ENCODE measurements at regions not wholly inside any gene's neighbourhood (a gene's known extent, or its start where the extent isn't known, plus 50 kb on each side); places are given as distances from the start of the nearest gene placed in this dataset.
"Not testable (repeated sequence)": the region's sequence is repeated elsewhere in the genome, so short reads cannot be mapped to it uniquely, and the experiment has no call there.

DNA sequence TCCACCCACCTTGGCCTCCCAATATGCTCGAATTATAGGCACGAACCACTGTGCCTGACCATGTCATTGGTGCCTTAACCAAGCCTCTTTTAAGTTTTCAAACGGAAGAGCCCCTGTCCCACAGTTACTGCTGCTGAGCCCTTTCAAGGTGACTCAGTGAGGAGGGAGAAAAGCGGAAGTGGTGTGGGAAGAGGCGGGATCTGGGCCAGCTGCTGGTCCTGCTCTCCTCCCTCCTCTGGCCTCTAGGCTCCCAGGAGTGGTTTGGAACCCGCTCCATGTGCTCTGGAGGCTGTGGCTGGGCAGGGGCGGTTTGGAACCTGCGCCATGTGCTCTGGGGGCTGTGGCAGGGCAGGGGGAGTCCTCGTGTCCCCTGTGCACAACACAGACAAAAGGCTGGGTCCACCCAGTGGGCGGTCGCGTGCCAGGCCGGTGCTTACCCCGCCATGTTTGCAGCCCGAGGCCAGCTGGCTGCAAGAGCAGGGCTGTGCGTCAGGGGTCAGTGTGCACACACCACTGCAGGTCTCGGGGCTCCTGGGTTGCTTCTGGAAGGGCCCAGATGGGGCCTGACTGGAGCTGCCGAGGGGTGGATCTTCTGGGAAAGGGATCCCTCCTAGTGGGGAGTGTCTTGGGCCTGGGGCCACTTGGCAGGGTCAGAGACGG, 113.4 kb upstream of the ALDH3B2 start:
- H3K36me3 ChIP-seq; H3K4me3 ChIP-seq; H3K9me3 ChIP-seq; in situ Hi-C loops (cut with MboI; ENCODE audit: low pct_ligation_motif_present in 1 of 4, low pct_unique_long_range_greater_than_20kb in 1 of 4, low sequenced_read_pairs in 3 of 4); DNase-seq; H3K27me3 ChIP-seq; H3K4me1 ChIP-seq: not testable (repeated sequence)
- intact Hi-C loops (cut with DNase I; ENCODE audit: low total_unique reads): loop anchor here (2.0 kb wide), 1 partner anchor 159 kb away; the partner anchor contains the start of gene NUDT8
- WGBS, 2 donors (ENCODE audit: low coverage in 1 of 2): 73% methylated on average over 19 of the region's 19 CpGs; no CpG with 5 or more reads in 1 of the 2 donors
- H3K27ac ChIP-seq: peak overlapping the region; percentile 17 to 67 (median 60)

DNA sequence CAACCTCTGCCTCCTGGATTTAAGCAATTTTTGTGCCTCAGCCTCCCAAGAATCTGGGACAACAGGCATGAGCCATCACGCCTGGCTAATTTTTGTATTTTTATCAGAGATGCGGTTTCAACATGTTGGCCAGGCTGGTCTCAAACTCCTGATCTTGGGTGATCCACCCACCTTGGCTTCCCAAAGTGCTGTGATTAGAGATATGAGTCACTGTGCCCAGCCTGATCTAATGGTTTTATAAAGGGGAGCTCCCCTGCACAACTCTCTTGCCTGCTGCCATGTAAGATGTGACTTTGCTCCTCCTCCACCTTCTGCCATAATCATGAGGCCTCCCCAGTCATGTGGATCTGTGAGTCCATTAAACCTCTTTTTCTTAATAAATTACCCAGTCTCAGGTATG, 107.5 kb upstream of the ALDH3B2 start:
- in situ Hi-C loops (cut with MboI; ENCODE audit: low pct_ligation_motif_present in 1 of 4, low pct_unique_long_range_greater_than_20kb in 1 of 4, low sequenced_read_pairs in 3 of 4); H3K9me3 ChIP-seq; intact Hi-C loops (cut with DNase I; ENCODE audit: low total_unique reads); H3K4me1 ChIP-seq; H3K36me3 ChIP-seq; DNase-seq; H3K27me3 ChIP-seq; H3K4me3 ChIP-seq; H3K27ac ChIP-seq: not testable (repeated sequence)
- WGBS, 2 donors (ENCODE audit: low coverage in 1 of 2): 83% methylated on average over 2 of the region's 2 CpGs; no CpG with 5 or more reads in 1 of the 2 donors

DNA sequence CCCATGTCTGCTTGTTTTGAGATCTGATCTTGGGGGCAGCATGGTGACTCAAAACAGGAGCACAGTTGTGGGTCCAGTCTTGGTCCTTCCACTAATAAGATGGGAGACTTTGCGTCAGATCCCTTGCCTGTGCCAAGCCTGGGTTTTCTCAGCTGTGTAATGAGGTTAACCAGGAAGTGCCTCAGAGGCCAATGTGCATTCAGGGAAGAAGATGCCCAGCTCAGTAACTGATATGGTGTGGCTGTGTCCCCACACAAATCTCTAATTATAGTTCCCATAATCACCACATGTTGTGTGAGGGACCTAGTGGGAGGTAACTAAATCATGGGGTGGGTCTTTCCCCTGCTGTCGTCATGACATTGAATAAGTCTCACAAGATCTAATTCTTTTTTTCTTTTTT, 107.1 kb upstream of the ALDH3B2 start:
- H3K9me3 ChIP-seq; H3K4me1 ChIP-seq; DNase-seq; intact Hi-C loops (cut with DNase I; ENCODE audit: low total_unique reads); H3K27ac ChIP-seq; in situ Hi-C loops (cut with MboI; ENCODE audit: low pct_ligation_motif_present in 1 of 4, low pct_unique_long_range_greater_than_20kb in 1 of 4, low sequenced_read_pairs in 3 of 4); H3K4me3 ChIP-seq; H3K36me3 ChIP-seq; H3K27me3 ChIP-seq: not testable (repeated sequence)
- WGBS, 2 donors (ENCODE audit: low coverage in 1 of 2): 80 to 86% methylated on average over 1 to 2 of the region's 2 CpGs

DNA sequence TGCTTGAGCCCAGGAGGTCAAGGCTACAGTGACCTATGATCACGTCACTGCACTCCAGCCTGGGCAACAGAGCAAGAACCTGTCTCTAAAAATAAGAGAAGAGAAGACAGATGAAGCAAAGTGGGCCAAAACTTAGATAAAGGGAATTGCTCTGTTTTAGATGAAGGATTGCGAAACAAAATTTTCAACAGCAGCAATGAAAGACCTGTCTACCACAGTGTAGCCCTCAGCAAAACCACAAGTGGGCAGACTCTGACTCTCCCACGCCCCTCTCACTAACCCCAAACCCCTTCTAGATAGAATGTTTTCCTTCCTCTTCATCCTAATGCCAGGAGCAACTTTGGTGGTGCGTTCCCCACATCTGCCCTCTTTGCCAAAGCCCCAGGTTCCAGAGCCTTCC, 105.6 kb upstream of the ALDH3B2 start:
- Histone ChIP-seq H3K4me3 (no peak overlapping the region), H3K9me3 (no peaks in the 10 kb centered on the region), H3K36me3 (no peaks in the 10 kb centered on the region), H3K27me3 (no peaks in the 10 kb centered on the region), H3K27ac (no peak overlapping the region), H3K4me1 (no peaks in the 10 kb centered on the region)
- in situ Hi-C loops (cut with MboI; ENCODE audit: low pct_ligation_motif_present in 1 of 4, low pct_unique_long_range_greater_than_20kb in 1 of 4, low sequenced_read_pairs in 3 of 4): no loop called here
- intact Hi-C loops (cut with DNase I; ENCODE audit: low total_unique reads): no loop called here
- 50 to 63% methylated on average over 4 of the region's 4 CpGs for WGBS, 2 donors (ENCODE audit: low coverage in 1 of 2)
- TF ChIP-seq POLR2A (IDR thresholded peaks at IDR 0.05) (no peak), EP300 (IDR thresholded peaks at IDR 0.05; ENCODE audit: low read depth) (no peak), POLR2AphosphoS5 (IDR thresholded peaks at IDR 0.05) (no peak)
- TF ChIP-seq, protein P1, sequence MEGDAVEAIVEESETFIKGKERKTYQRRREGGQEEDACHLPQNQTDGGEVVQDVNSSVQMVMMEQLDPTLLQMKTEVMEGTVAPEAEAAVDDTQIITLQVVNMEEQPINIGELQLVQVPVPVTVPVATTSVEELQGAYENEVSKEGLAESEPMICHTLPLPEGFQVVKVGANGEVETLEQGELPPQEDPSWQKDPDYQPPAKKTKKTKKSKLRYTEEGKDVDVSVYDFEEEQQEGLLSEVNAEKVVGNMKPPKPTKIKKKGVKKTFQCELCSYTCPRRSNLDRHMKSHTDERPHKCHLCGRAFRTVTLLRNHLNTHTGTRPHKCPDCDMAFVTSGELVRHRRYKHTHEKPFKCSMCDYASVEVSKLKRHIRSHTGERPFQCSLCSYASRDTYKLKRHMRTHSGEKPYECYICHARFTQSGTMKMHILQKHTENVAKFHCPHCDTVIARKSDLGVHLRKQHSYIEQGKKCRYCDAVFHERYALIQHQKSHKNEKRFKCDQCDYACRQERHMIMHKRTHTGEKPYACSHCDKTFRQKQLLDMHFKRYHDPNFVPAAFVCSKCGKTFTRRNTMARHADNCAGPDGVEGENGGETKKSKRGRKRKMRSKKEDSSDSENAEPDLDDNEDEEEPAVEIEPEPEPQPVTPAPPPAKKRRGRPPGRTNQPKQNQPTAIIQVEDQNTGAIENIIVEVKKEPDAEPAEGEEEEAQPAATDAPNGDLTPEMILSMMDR (IDR thresholded peaks at IDR 0.05): no peak
- DNase-seq: no peak

DNA sequence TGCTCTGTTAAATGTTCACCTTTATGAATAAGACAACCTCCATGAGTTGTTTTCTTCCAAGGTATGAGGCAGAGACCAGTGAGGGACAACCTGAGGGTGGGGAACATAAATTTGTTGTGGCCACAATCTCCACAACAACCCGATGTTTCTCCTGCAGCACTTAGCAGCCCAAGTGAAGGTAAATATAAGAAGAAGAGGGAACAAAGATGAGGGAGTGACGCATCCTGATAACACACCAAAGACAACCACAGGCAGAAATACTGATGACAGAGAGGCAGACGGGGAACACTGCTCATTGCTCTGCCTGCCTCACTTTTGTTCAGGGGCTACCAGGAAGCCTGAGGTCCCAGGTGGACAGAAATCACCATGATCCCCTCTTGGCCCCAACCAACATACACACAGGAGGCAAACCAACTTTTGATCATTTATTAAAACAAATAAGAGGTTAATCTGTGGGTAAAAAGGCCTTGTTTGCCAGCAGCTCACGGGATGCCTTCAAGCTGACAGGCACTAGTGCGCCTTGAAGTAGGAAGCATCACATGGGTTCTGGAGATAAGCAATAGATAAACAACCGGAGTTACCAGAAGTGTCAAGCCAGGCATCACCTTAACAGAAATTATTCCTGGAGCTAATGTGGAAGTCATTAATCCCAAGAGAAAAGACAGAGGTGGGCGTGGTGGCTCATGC, 104.9 kb upstream of the ALDH3B2 start:
- H3K27me3 ChIP-seq; H3K27ac ChIP-seq; intact Hi-C loops (cut with DNase I; ENCODE audit: low total_unique reads); in situ Hi-C loops (cut with MboI; ENCODE audit: low pct_ligation_motif_present in 1 of 4, low pct_unique_long_range_greater_than_20kb in 1 of 4, low sequenced_read_pairs in 3 of 4); H3K9me3 ChIP-seq; H3K36me3 ChIP-seq; DNase-seq; H3K4me1 ChIP-seq; H3K4me3 ChIP-seq: not testable (repeated sequence)
- 67 to 70% methylated on average over 5 to 7 of the region's 7 CpGs for WGBS, 2 donors (ENCODE audit: low coverage in 1 of 2)

DNA sequence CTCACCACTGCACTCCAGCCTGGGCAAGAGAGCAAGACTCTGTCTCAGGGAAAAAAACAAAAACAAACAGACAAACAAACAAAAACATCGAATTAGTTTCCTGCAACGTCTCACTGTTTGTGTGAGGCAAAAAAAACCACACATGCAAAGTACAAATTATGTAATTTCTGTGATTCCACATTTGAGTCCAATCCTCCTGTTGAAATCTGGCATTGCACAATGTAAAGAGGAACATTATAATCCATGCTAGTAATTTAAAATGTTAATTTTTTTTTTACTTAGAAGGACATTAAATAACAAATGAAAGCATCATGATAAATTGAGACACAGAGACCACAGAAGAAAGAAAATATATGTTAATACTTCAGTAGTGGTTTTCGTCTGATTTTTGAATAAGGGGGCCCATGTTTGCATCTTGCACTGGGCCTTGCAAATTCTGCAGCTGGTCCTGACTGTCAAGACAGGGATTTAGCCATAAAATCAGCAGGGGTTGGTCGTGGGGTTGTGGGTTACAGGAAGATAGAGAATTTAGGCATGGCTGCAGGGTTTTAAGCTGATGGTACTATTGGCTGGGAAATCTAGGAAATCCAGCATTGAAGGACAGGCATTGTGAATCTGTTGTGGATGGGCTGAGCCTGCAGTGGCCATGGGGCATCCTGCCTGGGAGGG, 102.6 kb upstream of the ALDH3B2 start:
- intact Hi-C loops (cut with DNase I; ENCODE audit: low total_unique reads) (no loop called here), in situ Hi-C loops (cut with MboI; ENCODE audit: low pct_ligation_motif_present in 1 of 4, low pct_unique_long_range_greater_than_20kb in 1 of 4, low sequenced_read_pairs in 3 of 4) (no loop called here)
- Histone ChIP-seq H3K27me3 (no peaks in the 10 kb centered on the region), H3K36me3 (no peaks in the 10 kb centered on the region), H3K9me3 (no peaks in the 10 kb centered on the region), H3K4me1 (no peaks in the 10 kb centered on the region), H3K4me3 (no peak overlapping the region), H3K27ac (no peak overlapping the region)
- DNase-seq: no peak
- TF ChIP-seq, protein P1 (IDR thresholded peaks at IDR 0.05): no peak
- TF ChIP-seq POLR2A (IDR thresholded peaks at IDR 0.05): no peak
- no peak for TF ChIP-seq POLR2AphosphoS5 (IDR thresholded peaks at IDR 0.05)
- no peak for TF ChIP-seq EP300 (IDR thresholded peaks at IDR 0.05; ENCODE audit: low read depth)
- 51% methylated on average over 3 to 4 of the region's 4 CpGs for WGBS, 2 donors (ENCODE audit: low coverage in 1 of 2)

DNA sequence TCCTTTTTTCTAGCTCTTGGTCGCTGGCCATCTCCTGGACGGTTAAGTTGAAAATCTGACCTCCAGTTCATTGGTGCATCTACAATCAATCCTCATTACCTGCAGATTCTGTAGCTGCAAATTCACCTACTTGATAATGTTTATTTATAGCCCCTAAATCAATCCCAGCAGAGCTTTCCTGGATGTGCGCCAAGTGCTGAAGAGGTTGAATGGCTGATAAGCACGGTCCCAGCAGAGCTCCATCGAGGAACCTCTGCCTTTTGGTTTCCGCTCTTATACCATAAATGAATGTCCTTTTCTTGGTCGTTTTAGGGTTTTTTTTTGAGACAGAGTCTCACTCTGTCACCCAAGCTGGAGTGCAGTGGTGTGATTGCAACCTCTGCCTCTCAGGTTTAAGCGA, 99.8 kb upstream of the ALDH3B2 start:
- WGBS, 2 donors (ENCODE audit: low coverage in 1 of 2): 57 to 69% methylated on average over 8 of the region's 8 CpGs
- H3K27me3 ChIP-seq; H3K36me3 ChIP-seq; DNase-seq; H3K4me3 ChIP-seq; in situ Hi-C loops (cut with MboI; ENCODE audit: low pct_ligation_motif_present in 1 of 4, low pct_unique_long_range_greater_than_20kb in 1 of 4, low sequenced_read_pairs in 3 of 4); intact Hi-C loops (cut with DNase I; ENCODE audit: low total_unique reads); H3K4me1 ChIP-seq; H3K9me3 ChIP-seq; H3K27ac ChIP-seq: not testable (repeated sequence)

DNA sequence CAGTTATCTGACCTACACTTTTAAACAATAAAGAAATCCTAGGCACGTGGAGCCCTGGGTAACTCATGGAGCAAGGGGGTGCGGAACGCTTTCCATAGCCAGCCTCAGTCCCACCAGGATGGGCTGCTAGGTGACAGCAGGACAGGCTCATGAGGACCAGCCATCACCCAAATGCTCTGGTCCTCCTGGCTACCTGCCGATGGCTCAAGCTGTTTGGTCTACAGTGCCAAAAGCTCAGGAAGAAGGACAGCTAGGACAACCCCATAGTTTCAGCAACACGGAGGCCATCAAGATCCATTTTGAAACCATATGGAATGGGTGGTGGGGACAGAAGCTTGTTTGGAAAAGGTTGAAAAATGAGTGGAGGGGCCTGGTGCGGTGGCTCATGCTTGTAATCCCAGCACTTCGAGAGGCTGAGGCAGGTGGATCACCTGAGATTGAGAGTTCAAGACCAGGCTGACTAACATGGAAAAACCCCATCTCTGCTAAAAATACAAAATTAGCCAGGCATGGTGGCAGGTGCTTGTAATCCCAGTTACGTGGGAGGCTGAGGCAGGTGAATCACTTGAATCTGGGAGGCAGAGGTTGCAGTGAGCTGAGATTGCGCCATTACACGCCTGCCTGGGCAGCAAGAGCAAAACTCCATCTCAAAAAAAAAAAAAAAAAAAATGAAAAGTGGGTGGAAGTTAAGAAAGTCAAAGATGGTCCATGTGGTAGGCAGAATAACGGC, 93.7 kb upstream of the ALDH3B2 start:
- H3K4me1 ChIP-seq; intact Hi-C loops (cut with DNase I; ENCODE audit: low total_unique reads); DNase-seq; H3K9me3 ChIP-seq; in situ Hi-C loops (cut with MboI; ENCODE audit: low pct_ligation_motif_present in 1 of 4, low pct_unique_long_range_greater_than_20kb in 1 of 4, low sequenced_read_pairs in 3 of 4); H3K36me3 ChIP-seq; H3K27ac ChIP-seq; H3K27me3 ChIP-seq; H3K4me3 ChIP-seq: not testable (repeated sequence)
- 85% methylated on average over 11 of the region's 11 CpGs; no CpG with 5 or more reads in 1 of the 2 donors for WGBS, 2 donors (ENCODE audit: low coverage in 1 of 2)
